PFSK-1 (cell line): ENCODE measurements at regions not wholly inside any gene's neighbourhood (a gene's known extent, or its start where the extent isn't known, plus 50 kb on each side); places are given as distances from the start of the nearest gene placed in this dataset.

ENCODE experiments used
- FOXP2 ChIP-seq: optimal IDR thresholded peaks from 2 replicates; pipeline ENCODE3; 2011; ENCODE audit warnings: borderline replicate concordance, control low read depth, inconsistent platforms; ENCODE audit not compliant: insufficient read depth; ENCODE audit errors: extremely low read length, extremely low read depth
- POLR2AphosphoS5 ChIP-seq: IDR thresholded peaks from 2 replicates; pipeline ENCODE4 v1.6.1; 2012; ENCODE audit warnings: low read depth, mild to moderate bottlenecking, control low read depth, low read length, moderate library complexity
- SIN3A ChIP-seq: IDR thresholded peaks from 2 replicates; pipeline ENCODE4 v1.6.1; 2012; ENCODE audit warnings: mild to moderate bottlenecking, low read length, moderate library complexity, borderline replicate concordance; ENCODE audit not compliant: insufficient read depth
- TAF1 ChIP-seq: IDR thresholded peaks from 2 replicates; pipeline ENCODE4 v1.6.1; 2012; ENCODE audit warnings: low read length, control low read depth, borderline replicate concordance; ENCODE audit not compliant: insufficient read depth
- TF ChIP-seq, protein P1 (sequence below), 2 experiments: IDR thresholded peaks; 2 replicates each; pipeline versions ENCODE4 v1.6.1 to v1.8.0; 2011 to 2012; ENCODE audit warnings: low read depth in 2 of 2, low read length in 2 of 2, control low read depth in 1 of 2, inconsistent platforms in 1 of 2, mild to moderate bottlenecking in 1 of 2, moderate library complexity in 1 of 2; ENCODE audit not compliant: insufficient read depth in 1 of 2

DNA sequence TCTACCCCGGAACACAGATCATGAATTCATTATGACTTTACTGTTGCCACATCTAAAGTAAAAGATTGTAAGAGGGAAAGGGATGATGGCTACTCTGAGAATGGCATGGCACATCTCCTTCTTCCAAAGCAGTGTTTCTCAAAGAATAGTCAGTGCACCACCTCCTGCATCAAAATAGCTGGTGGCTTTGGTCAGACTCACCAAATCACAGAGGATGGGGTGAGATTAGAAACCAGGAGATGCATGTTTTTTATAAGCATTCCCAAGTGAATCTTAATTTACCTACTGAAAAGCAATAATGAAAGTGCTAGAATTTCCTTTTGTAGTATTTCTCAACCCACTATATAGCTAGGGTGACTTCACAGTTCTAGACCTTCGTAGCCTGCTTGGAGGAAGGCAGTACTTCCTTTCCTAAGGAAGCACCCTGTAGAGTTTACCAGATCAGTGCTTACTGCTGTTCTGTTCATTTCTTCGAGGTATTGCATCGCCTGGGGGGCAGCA lies 340.8 kb upstream of the KLF3 start:
- TF ChIP-seq POLR2AphosphoS5 (peak; percentile 92), TAF1 (no peak), FOXP2 (no peak), SIN3A (no peak)
- TF ChIP-seq, protein P1, sequence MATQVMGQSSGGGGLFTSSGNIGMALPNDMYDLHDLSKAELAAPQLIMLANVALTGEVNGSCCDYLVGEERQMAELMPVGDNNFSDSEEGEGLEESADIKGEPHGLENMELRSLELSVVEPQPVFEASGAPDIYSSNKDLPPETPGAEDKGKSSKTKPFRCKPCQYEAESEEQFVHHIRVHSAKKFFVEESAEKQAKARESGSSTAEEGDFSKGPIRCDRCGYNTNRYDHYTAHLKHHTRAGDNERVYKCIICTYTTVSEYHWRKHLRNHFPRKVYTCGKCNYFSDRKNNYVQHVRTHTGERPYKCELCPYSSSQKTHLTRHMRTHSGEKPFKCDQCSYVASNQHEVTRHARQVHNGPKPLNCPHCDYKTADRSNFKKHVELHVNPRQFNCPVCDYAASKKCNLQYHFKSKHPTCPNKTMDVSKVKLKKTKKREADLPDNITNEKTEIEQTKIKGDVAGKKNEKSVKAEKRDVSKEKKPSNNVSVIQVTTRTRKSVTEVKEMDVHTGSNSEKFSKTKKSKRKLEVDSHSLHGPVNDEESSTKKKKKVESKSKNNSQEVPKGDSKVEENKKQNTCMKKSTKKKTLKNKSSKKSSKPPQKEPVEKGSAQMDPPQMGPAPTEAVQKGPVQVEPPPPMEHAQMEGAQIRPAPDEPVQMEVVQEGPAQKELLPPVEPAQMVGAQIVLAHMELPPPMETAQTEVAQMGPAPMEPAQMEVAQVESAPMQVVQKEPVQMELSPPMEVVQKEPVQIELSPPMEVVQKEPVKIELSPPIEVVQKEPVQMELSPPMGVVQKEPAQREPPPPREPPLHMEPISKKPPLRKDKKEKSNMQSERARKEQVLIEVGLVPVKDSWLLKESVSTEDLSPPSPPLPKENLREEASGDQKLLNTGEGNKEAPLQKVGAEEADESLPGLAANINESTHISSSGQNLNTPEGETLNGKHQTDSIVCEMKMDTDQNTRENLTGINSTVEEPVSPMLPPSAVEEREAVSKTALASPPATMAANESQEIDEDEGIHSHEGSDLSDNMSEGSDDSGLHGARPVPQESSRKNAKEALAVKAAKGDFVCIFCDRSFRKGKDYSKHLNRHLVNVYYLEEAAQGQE (IDR thresholded peaks at IDR 0.05; ENCODE audit: insufficient read depth in 1 of 2, low read depth in 2 of 2, low read length in 2 of 2), result no peak

DNA sequence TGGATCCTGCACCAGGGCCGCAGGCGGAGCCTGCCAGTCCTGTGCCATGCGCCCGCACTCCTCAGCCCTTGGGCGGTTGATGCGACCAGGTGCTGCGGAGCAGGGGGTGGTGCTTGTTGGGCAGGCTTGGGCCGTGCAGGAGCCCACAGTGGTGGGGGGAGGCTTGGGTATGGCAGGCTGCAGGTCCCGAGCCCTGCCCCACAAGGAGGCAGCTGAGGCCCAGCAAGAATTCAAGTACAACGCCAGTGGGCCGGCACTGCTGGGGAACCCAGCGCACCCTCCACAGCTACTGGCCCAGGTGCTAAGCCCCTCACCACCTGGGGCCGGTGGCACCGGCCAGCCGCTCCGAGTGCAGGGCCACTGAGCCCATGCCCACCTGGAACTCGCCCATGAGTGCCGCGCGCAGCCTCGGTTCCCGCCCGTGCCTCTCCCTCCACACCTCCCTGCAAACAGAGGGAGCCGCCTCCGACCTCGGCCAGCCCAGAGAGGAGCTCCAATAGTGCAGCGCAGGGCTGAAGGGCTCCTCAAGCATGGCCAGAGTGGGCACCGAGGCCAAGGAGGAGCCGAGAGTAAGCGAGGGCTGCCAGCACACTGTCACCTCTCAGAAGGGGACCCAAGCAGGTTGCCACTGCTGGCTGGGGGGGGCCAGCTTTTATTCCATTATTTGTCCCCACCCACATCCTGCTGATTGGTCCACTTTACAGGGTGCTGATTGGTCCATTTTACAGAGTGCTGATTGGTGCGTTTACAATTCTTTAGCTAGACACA lies 339.0 kb upstream of the KLF3 start:
- TF ChIP-seq POLR2AphosphoS5 (no peak), TAF1 (no peak), FOXP2 (no peak), SIN3A (no peak)
- TF ChIP-seq, protein P1 (IDR thresholded peaks at IDR 0.05; ENCODE audit: insufficient read depth in 1 of 2, low read depth in 2 of 2, low read length in 2 of 2), result no peak

DNA sequence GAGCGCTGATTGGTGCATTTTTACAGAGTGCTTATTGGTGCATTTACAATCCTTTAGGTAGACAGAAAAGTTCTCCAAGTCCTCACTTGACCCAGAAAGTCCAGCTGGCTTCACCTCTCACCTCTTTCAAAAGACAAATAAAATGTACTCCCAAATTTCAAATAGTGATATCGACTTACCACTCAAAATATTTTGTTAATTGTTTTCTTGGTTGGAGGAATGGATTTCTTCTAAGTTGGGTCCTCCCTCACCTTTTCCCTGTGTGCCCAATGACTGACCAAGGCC lies 338.4 kb upstream of the KLF3 start:
- TF ChIP-seq TAF1 (no peak), POLR2AphosphoS5 (no peak), FOXP2 (no peak), SIN3A (no peak)
- TF ChIP-seq, protein P1 (IDR thresholded peaks at IDR 0.05; ENCODE audit: insufficient read depth in 1 of 2, low read depth in 2 of 2, low read length in 2 of 2), result no peak

DNA sequence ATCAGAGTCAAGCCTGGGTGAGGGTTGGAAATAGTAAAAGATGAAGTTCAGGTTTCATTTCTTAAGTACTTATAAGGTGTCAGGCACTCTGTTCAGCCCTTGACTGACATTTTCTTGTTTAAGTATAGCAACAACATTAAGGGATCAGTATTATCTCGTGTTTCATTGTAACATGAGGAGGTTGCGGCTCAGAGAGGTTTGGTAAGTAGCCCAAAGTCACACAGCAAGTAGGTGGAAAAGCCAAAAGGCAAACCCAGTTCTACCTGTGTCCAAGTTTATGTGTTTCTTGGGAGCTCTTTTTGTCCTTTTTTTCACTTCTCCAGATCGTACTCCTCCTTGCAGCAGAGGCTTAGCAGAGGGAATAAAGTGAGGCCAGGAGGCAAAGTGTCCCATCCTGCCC lies 337.5 kb upstream of the KLF3 start:
- TF ChIP-seq TAF1, result no peak
- no peak for TF ChIP-seq SIN3A
- TF ChIP-seq POLR2AphosphoS5, result no peak
- no peak for TF ChIP-seq FOXP2
- TF ChIP-seq, protein P1 (IDR thresholded peaks at IDR 0.05; ENCODE audit: insufficient read depth in 1 of 2, low read depth in 2 of 2, low read length in 2 of 2), result no peak

DNA sequence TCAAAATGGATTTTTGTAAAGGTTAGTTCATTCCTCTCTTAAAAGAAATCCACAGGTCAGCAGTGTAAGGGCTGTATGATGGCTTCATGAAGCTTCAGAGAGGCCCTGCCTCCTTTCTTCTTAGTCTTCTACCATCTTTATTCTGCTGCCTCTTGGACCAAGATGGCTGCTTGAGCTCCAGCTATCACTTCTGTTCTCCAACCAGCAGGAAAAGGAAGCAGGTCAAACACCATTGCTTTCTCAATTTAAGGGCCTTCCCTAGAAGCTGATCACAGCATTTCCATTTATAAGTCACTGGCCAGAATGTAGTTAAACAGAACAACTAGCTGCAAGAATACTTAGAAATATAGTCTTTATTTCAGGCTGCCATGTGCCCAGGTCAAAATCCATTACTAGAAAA lies 336.8 kb upstream of the KLF3 start:
- TF ChIP-seq, protein P1 (IDR thresholded peaks at IDR 0.05; ENCODE audit: insufficient read depth in 1 of 2, low read depth in 2 of 2, low read length in 2 of 2), result no peak
- TF ChIP-seq SIN3A (no peak), TAF1 (no peak), FOXP2 (no peak), POLR2AphosphoS5 (no peak)
